NCI-H345 treated with DMSO at 0.1 percent for 48 hours (cell line): ENCODE measurements at regions not wholly inside any gene's neighbourhood (a gene's known extent, or its start where the extent isn't known, plus 50 kb on each side); places are given as distances from the start of the nearest gene placed in this dataset.
"Not testable (repeated sequence)": the region's sequence is repeated elsewhere in the genome, so short reads cannot be mapped to it uniquely, and the experiment has no call there.

ENCODE experiments used
- DNase-seq: peaks from one replicate; lab custom pipeline; 2025; ENCODE audit not compliant: unreplicated experiment; lab: John Stamatoyannopoulos, UW

DNA sequence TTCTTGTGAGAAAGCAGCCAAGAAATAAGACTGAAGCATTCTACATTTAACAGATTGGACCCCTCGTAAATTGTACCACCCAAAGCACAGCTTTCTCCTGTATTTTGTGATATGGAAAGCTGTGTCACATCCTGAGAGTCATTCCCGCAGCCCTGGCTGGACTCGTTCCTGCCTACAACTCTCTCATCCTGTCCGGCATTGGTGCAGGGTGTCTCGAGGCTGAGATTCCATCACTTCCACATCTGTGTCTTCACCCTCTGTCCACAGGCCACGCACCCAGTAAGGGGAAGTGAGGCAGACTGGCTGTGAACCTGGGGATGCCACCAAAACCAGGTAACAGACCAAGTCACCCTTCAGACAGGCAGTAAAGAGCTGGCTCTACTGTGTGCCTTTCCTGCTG lies 146.2 kb upstream of the KLF6 start:
- no peak for DNase-seq

DNA sequence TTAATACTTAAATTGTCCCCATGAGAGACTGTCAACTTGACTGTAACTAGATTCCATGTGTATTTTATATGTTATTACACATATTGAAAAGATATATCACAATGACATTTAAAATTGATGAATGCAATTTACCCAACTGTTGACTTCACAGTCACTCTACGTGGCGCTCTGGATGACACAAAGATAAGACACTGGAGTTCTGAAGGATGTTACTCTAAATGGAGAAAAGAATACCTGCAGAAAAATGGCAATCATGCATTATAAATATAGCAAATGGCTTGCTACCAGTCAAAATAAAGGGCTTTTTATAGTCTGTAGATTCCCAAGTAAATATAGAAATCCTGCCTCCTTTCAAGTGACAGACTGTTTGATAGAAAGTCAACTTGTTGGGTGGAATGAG lies 143.6 kb upstream of the KLF6 start:
- DNase-seq, result no peak

DNA sequence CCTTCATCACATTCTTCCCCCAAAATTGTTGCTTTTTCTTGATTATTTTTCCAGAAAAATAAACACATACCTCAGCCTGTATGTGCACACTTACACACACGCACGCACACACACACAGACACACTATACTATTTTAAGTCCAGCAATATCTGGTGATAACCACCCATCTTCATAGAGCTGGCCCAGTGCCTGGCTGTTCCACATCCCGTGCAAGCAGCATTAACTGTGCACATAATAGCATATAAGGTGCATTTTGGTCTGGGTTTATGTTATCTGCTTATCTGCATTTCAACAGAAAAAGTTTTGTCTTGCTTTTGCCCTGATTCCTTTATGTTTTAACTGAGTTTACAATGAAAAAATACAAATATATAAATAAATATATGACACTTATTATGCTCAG lies 143.1 kb upstream of the KLF6 start:
- DNase-seq, result no peak

GRCh38 chr10:3926675-3927525 lies 141.9 kb upstream of the KLF6 start:
- DNase-seq, result no peak

- no peak for DNase-seq
Observed at GRCh38 chr10:3926258-3926657, 141.2 kb upstream of the KLF6 start.

- DNase-seq, result no peak
Observed at GRCh38 chr10:3925184-3925583, 140.2 kb upstream of the KLF6 start.

DNA sequence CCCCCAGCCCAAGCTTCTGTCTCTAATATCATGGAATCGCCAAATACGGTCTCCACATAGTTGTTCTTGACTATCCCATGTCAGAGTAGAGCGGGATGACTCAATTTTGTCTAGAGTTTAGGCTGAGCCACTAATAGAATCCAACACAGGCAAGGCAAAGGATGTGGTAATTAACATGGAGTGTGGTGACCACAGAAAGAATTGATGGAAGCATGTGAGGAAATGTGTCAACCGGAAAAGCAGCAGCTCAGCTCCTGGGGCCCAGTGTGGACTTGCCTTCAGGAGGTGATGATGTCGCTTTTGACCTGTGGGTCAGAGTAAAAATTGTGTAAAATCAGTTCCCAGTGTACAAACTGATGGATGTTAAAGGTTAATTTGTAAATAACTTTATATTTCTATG lies 139.3 kb upstream of the KLF6 start:
- no peak for DNase-seq

DNA sequence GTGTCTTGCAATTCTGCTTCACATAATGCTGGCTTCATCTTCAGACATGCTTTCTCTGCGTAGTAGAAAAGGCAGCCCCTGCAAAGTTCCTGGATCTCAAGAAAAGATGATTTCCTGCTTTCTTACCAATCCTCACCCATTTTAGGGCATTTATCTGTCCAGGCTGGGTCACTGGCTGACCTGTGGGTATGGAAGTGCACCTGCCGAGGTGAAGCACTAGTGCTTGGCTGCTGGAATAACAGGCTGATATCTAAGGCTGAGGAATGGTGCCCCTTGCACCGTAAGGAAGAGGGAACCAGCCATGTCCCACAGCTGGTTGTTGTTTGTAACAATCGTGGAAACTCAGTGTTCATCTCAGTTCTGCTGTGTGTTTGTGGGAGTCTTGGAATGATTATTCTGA lies 138.0 kb upstream of the KLF6 start:
- no peak for DNase-seq

- DNase-seq, result no peak
Observed at GRCh38 chr10:3919709-3920308, 134.8 kb upstream of the KLF6 start.

DNA sequence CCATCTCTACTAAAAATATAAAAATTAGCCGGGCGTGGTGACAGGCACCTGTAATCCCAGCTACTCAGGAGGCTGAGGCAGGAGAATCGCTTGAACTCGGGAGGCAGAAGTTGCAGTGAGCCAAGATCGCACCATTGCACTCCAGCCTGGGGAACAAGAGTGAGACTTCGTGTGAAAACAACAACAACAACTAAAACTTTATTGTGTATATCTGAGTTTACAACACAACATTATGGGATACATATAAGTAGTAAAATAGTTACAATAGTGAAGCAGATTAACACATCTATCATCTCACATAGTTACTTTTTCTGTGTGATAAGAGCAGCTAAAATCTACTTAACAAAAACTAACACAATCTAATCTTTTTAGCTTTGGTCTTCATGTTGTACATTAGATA lies 132.4 kb upstream of the KLF6 start:
- not testable (repeated sequence) for DNase-seq

GRCh38 chr10:3914733-3915132 lies 129.7 kb upstream of the KLF6 start:
- no peak for DNase-seq

DNA sequence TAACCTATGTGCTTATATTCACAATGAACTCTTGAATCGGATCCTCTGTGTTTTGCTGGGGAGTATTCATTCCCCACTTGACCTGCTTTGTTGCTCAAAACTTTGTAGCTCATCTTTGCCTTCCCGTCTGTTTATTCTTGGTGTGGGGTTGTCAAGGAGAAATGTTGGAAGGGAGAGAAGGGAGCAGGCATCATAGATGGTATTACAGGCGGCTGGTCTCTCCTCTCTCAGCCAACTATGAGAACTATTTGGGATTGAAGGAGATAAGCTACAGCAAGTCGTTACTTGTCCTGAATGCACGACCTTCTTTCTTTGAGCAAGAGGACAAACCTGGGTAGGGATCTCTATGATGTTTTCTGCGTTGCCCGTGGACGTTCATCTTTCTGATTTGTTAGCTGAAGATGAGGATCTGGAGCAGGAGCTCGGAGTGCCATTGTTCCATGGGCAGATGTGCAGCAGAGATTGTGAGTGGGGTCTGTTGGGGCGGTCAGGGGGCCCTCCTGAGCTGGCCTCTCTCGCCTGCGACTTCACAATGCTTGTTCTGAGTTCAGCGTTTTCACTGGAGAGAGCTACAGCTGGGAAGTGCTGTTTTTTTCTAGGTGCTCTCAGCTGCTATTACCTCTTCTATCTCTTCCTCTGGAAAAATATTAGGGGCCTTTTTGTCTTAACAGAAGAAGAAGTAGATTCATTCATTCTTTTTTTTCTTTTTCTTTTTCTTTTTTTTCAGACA lies 126.9 kb upstream of the KLF6 start:
- DNase-seq, result no peak

GRCh38 chr10:3911241-3911640 lies 126.2 kb upstream of the KLF6 start:
- no peak for DNase-seq

GRCh38 chr10:3909339-3909738 lies 124.3 kb upstream of the KLF6 start:
- DNase-seq, result no peak

- no peak for DNase-seq
Observed at GRCh38 chr10:3908183-3908582, 123.2 kb upstream of the KLF6 start.

- no peak for DNase-seq
Observed at GRCh38 chr10:3907514-3907913, 122.5 kb upstream of the KLF6 start.

- no peak for DNase-seq
Observed at GRCh38 chr10:3906511-3907111, 121.6 kb upstream of the KLF6 start.

DNA sequence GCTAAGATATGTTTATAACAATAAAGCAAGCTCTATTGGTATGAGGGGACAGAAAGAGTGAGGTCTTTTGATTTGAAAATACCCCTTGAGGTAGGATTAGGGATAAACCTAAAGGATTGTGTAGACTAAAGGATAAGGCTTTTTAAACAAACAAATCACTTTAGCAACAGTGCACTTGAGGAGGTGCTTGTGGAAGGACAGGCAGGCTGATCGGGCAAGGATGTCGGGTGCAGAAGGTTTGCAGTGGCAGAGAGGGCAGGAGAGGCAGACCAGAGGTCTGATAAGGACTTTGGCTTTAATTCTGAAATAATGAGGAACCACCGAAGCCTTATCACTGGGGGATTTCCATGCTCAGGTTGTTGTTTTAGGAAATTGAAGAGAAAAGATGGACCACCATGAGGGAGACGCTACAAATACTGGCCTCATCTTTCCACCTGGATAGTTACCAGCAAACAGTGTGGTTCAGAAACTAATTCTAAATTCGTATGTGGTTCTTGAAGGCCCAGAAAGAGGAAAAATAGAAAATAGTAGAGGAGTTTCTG lies 119.5 kb upstream of the KLF6 start:
- DNase-seq, result no peak

GRCh38 chr10:3902809-3903410 lies 117.9 kb upstream of the KLF6 start:
- DNase-seq, result no peak

GRCh38 chr10:3902054-3902808 lies 117.2 kb upstream of the KLF6 start:
- no peak for DNase-seq
